Suprapubic skin (tissue), 4 donors: ENCODE measurements at regions not wholly inside any gene's neighbourhood (a gene's known extent, or its start where the extent isn't known, plus 50 kb on each side); places are given as distances from the start of the nearest gene placed in this dataset.

Experiments
- DNase-seq, 2 donors: peaks; one replicate each; pipeline ENCODE4 v3.0.0-alpha.2; 2019; ENCODE audit warnings: low spot score in 2 of 2
- H3K27ac ChIP-seq: fragments of 200-600 bp; sonication (generic); one replicate; pipeline ENCODE4 v1.5.1; 2019
- H3K27me3 ChIP-seq: fragments of 200-600 bp; sonication (generic); one replicate; pipeline ENCODE4 v1.5.1; 2019
- H3K36me3 ChIP-seq: fragments of 200-600 bp; sonication (generic); one replicate; pipeline ENCODE4 v1.5.1; 2019
- H3K4me1 ChIP-seq: fragments of 200-600 bp; sonication (generic); one replicate; pipeline ENCODE4 v1.5.1; 2019
- H3K4me3 ChIP-seq: fragments of 200-600 bp; sonication (generic); one replicate; pipeline ENCODE4 v1.5.1; 2019; ENCODE audit warnings: mild to moderate bottlenecking
- H3K9me3 ChIP-seq: fragments of 200-600 bp; sonication (generic); one replicate; pipeline ENCODE4 v1.5.1; 2019
- EP300 ChIP-seq: sonication (generic); formaldehyde crosslinking; IDR thresholded peaks from one replicate; pipeline ENCODE4 v1.6.1; 2017; ENCODE audit warnings: antibody characterized with exemption
- POLR2A ChIP-seq, 2 donors: fragments of 450-650 bp; IDR thresholded peaks; one replicate each; pipeline ENCODE4 v1.6.1; 2017; ENCODE audit warnings: antibody characterized with exemption in 2 of 2, mild to moderate bottlenecking in 2 of 2, moderate library complexity in 2 of 2
- POLR2AphosphoS5 ChIP-seq, 3 donors: sonication (generic); formaldehyde crosslinking; IDR thresholded peaks; one replicate each; pipeline ENCODE4 v1.6.1; 2017; ENCODE audit warnings: antibody characterized with exemption in 3 of 3
- WGBS: methylation state at CpG from one replicate; pipeline ENCODE4 v1.1.5; 2018; 5-methylcytosine and 5-hydroxymethylcytosine counted together
- TF ChIP-seq, protein P1 (sequence below), 2 donors: fragments of 200-600 bp in 1 of 2; fragments of 450-650 bp in 1 of 2; sonication (generic) in 1 of 2; IDR thresholded peaks; one replicate each; pipeline ENCODE4 v1.5.1; 2016 to 2019; ENCODE audit warnings: antibody characterized with exemption in 2 of 2, mild to moderate bottlenecking in 1 of 2, moderate library complexity in 1 of 2

DNA sequence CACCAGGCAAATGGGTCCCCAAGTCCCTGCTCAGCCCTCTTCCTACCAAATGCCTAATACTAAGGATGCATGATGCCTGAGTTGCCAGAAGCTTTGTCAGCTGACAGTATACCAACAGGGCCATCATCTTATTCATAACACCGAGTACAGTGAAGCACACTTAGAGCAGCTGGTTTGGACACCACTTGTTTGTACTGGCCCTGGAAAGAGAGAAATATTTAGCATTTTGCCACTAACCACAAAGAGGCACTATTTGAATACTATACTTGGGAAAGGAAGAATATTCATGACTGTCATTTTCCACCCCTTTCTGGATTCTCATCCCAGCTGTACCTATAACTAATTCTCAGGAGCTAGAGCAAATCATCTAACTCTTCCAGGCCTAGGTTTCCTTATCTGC is 364.4 kb upstream of the KIF2A start:
- no peak for DNase-seq
- no peaks in the 10 kb centered on the region for H3K27me3 ChIP-seq
- TF ChIP-seq, protein P1, sequence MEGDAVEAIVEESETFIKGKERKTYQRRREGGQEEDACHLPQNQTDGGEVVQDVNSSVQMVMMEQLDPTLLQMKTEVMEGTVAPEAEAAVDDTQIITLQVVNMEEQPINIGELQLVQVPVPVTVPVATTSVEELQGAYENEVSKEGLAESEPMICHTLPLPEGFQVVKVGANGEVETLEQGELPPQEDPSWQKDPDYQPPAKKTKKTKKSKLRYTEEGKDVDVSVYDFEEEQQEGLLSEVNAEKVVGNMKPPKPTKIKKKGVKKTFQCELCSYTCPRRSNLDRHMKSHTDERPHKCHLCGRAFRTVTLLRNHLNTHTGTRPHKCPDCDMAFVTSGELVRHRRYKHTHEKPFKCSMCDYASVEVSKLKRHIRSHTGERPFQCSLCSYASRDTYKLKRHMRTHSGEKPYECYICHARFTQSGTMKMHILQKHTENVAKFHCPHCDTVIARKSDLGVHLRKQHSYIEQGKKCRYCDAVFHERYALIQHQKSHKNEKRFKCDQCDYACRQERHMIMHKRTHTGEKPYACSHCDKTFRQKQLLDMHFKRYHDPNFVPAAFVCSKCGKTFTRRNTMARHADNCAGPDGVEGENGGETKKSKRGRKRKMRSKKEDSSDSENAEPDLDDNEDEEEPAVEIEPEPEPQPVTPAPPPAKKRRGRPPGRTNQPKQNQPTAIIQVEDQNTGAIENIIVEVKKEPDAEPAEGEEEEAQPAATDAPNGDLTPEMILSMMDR (IDR thresholded peaks at IDR 0.05), result no peak
- no peak for TF ChIP-seq POLR2AphosphoS5 (IDR thresholded peaks at IDR 0.05)
- no peak for TF ChIP-seq EP300
- no peak for TF ChIP-seq POLR2A (IDR thresholded peaks at IDR 0.05)
- no peaks in the 10 kb centered on the region for H3K4me1 ChIP-seq
- no peak overlapping the region for H3K4me3 ChIP-seq
- no peaks in the 10 kb centered on the region for H3K9me3 ChIP-seq
- no peaks in the 10 kb centered on the region for H3K36me3 ChIP-seq
- no peak overlapping the region for H3K27ac ChIP-seq
- WGBS, result 0% methylated on average over 1 of the region's 1 CpG

DNA sequence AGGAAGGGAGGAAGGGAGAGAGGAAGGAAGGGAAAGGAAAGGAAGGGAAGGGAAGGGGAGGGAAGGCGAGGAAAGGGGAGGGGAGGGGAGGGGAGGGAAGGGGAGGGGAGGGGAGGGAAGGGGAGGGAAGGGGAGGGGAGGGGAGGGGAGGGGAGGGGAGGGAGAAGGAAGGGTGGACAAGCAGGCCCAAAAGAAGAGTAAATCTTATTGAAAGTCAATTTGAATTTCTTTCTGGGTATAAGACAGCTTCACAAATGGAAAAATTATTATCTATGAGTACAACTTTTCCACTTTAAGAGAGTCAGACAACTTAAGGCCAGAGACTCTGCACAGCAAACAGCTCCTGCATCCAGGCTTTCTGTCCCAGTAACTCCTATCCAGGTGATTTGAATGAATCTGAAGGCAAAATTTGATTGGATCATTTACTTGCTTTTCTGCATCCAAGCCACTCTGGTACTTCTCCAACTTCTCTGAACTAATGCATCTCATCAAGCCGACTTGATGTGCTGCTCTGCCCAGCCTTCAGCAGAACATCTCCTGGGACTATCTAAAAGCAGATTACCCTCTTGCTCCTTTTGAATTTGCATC is 363.4 kb upstream of the KIF2A start:
- Histone ChIP-seq H3K27me3 (no peaks in the 10 kb centered on the region), H3K4me1 (no peaks in the 10 kb centered on the region), H3K36me3 (no peaks in the 10 kb centered on the region), H3K9me3 (no peaks in the 10 kb centered on the region), H3K4me3 (no peak overlapping the region), H3K27ac (no peak overlapping the region)
- WGBS, result 62% methylated on average over 2 of the region's 2 CpGs
- TF ChIP-seq POLR2AphosphoS5 (IDR thresholded peaks at IDR 0.05) (no peak), EP300 (no peak), POLR2A (IDR thresholded peaks at IDR 0.05) (no peak)
- TF ChIP-seq, protein P1 (IDR thresholded peaks at IDR 0.05), result no peak
- DNase-seq, result no peak

DNA sequence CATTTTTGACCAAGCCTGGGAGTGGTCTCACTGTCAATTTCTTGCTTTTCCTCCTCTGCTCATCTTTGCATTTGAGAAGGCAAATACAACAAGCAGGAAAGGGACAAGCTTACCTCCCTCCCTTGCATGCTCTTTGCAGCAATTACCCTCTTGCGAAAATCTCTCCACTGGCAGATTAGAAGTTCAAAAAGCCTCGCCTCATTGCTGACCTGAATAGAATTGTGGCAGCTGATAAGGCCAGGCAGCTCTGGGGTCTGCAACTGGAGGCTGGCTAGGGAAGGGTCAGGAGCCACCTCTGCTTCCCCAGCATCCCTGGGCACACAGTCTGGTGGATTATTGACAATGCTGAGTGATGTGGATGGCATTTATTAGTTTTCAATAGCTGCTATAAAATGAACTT is 362.3 kb upstream of the KIF2A start:
- 85% methylated on average over 2 of the region's 2 CpGs for WGBS
- H3K27me3 ChIP-seq, result no peaks in the 10 kb centered on the region
- H3K9me3 ChIP-seq, result no peaks in the 10 kb centered on the region
- no peaks in the 10 kb centered on the region for H3K4me1 ChIP-seq
- no peak overlapping the region for H3K27ac ChIP-seq
- no peaks in the 10 kb centered on the region for H3K36me3 ChIP-seq
- TF ChIP-seq POLR2AphosphoS5 (IDR thresholded peaks at IDR 0.05) (no peak), EP300 (no peak), POLR2A (IDR thresholded peaks at IDR 0.05) (no peak)
- TF ChIP-seq, protein P1 (IDR thresholded peaks at IDR 0.05), result no peak
- H3K4me3 ChIP-seq, result no peak overlapping the region
- DNase-seq, result no peak

DNA sequence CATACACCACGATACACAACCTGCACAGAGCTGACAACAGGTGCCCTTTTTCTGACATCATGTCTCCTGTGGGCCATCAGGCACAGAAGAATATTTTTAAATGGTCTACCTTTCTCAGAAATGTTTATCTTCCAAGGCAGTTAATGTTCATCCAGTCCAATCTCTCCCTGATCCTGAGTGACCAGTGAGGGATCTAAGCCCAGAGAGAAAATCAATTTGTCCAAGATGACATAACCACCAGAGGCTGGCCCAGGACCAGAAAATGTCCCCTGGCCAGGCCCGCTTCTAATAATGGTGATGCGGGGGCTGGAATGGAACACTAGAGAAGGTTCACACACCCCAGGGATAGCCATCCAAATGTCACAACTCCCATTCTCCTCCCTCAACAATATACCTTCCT is 357.9 kb upstream of the KIF2A start:
- Histone ChIP-seq H3K4me3 (no peak overlapping the region), H3K36me3 (no peaks in the 10 kb centered on the region), H3K4me1 (no peaks in the 10 kb centered on the region), H3K9me3 (no peaks in the 10 kb centered on the region), H3K27ac (no peak overlapping the region), H3K27me3 (no peaks in the 10 kb centered on the region)
- no peak for DNase-seq
- 90% methylated on average over 3 of the region's 3 CpGs for WGBS
- no peak for TF ChIP-seq POLR2AphosphoS5 (IDR thresholded peaks at IDR 0.05)
- no peak for TF ChIP-seq EP300
- no peak for TF ChIP-seq POLR2A (IDR thresholded peaks at IDR 0.05)
- TF ChIP-seq, protein P1 (IDR thresholded peaks at IDR 0.05), result no peak

DNA sequence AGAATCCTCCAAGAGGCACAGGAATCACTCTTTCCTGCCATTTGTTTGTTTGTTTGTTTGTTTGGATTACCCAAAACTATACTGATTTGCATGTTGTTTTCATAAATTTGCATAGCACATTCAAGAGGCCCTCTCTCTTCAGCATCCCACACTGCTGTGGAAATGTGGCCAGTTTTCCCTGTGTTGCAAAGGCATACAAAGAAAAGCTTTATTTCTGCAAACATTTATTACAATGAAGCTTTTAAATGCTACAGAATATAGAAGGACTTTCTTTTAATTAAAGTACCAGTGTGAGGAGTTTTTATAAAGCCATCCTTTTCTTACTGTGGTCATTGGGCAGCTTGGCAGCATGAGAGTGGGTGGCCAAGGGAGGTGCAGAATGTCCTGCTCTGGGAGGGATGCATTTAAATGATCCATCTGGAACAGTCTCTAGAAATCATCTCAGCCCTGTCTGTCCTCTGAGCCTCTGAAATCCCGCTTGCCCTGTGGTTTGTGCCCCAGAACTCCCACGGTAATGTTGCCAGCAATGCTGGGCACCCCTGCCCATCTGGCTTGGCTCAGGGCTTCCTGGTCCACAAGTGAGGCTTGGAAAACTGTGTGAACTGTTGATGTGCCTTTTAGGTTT is 356.8 kb upstream of the KIF2A start:
- WGBS, result 61% methylated on average over 2 of the region's 2 CpGs
- Histone ChIP-seq H3K4me1 (no peaks in the 10 kb centered on the region), H3K9me3 (no peaks in the 10 kb centered on the region), H3K4me3 (no peak overlapping the region), H3K36me3 (no peaks in the 10 kb centered on the region), H3K27me3 (no peaks in the 10 kb centered on the region), H3K27ac (no peak overlapping the region)
- DNase-seq, result no peak
- TF ChIP-seq POLR2A (IDR thresholded peaks at IDR 0.05), result no peak
- TF ChIP-seq EP300, result no peak
- TF ChIP-seq, protein P1 (IDR thresholded peaks at IDR 0.05), result no peak
- TF ChIP-seq POLR2AphosphoS5 (IDR thresholded peaks at IDR 0.05), result no peak
